GM12878 (cell line): ENCODE measurements at regions not wholly inside any gene's neighbourhood (a gene's known extent, or its start where the extent isn't known, plus 50 kb on each side); places are given as distances from the start of the nearest gene placed in this dataset.

Experiments used
- ATAC-seq: fragments of 200-7000 bp; cut with Tn5 transposase; 3 replicates; pipeline ENCODE4 v1.9.1; 2020; ENCODE audit warnings: mild to moderate bottlenecking, moderate library complexity
- BruUV-seq: library from RNA; stranded (reverse); fragments of 400-500 nt; replicated peaks from 2 replicates; lab custom pipeline; 2021; lab: Mats Ljungman, UMichigan
- CTCF ChIA-PET: fragments of 300-600 bp; sonication (Branson Sonifier 250); formaldehyde crosslinking; extraction: SDS; loops from one replicate; lab custom pipeline; 2021; ENCODE audit warnings: inconsistent platforms; lab: Yijun Ruan, JAX
- POLR2A ChIA-PET: fragments of 350-600 bp; formaldehyde crosslinking; extraction: SDS; loops from one replicate; lab custom pipeline; 2021; ENCODE audit warnings: inconsistent platforms; lab: Charles Lee
- RAD21 ChIA-PET: fragments of 300-600 bp; sonication (Branson Sonifier 250); formaldehyde crosslinking; loops from one replicate; lab custom pipeline; 2023; ENCODE audit warnings: antibody characterized with exemption; ENCODE audit not compliant: unreplicated experiment; lab: Charles Lee
- SMC1A ChIA-PET: fragments of 300-600 bp; sonication (Branson Sonifier 250); formaldehyde crosslinking; loops from one replicate; lab custom pipeline; 2023; ENCODE audit not compliant: unreplicated experiment, uncharacterized antibody; lab: Charles Lee
- DNase-seq: peaks from one replicate; pipeline ENCODE4 v3.0.0-alpha.2; 2011; ENCODE audit warnings: low read depth, low spot score
- FAIRE-seq: peaks from 3 replicates; lab custom pipeline; 2011; peaks lifted over from hg19 to GRCh38; lab: Jason Lieb, UNC
- H2AFZ ChIP-seq: 2 replicates; pipeline ENCODE4 v1.6.0; 2011; ENCODE audit warnings: low read depth, low read length, control low read depth; ENCODE audit not compliant: control insufficient read depth
- H3K27ac ChIP-seq: 2 replicates; pipeline ENCODE4 v1.5.1; 2011; ENCODE audit warnings: control low read depth; ENCODE audit not compliant: control insufficient read depth, insufficient read depth
- H3K27me3 ChIP-seq, 2 experiments: replicated peaks in 1 of 2; 2 replicates each; pipeline versions ENCODE4 v1.6.0 to v1.6.1; 2011; ENCODE audit warnings: low read length in 1 of 2; ENCODE audit not compliant: control insufficient read depth in 2 of 2, insufficient read depth in 2 of 2
- H3K36me3 ChIP-seq, 2 experiments: 2 replicates each; pipeline ENCODE4 v1.5.1; 2011; ENCODE audit warnings: low read length in 1 of 2; ENCODE audit not compliant: control insufficient read depth in 2 of 2, insufficient read depth in 2 of 2
- H3K4me1 ChIP-seq: 2 replicates; pipeline ENCODE4 v1.6.1; 2011; ENCODE audit warnings: mild to moderate bottlenecking, low read length, moderate library complexity, mixed read lengths; ENCODE audit not compliant: control insufficient read depth, insufficient read depth
- H3K4me2 ChIP-seq: 2 replicates; pipeline ENCODE4 v1.6.0; 2011; ENCODE audit warnings: control low read depth; ENCODE audit not compliant: control insufficient read depth, insufficient read depth
- H3K4me3 ChIP-seq: fragments of 200-600 bp; sonication (generic); 2 replicates; pipeline ENCODE4 v1.5.1; 2016
- H3K79me2 ChIP-seq: 2 replicates; pipeline ENCODE4 v1.6.0; 2011; ENCODE audit warnings: low read length; ENCODE audit not compliant: control insufficient read depth, insufficient read depth
- H3K9ac ChIP-seq: 2 replicates; pipeline ENCODE4 v1.8.0; 2011; ENCODE audit warnings: low read length, control low read depth, mixed read lengths; ENCODE audit not compliant: control insufficient read depth, insufficient read depth
- H3K9me3 ChIP-seq: replicated peaks from 3 replicates; pipeline ENCODE4 v1.5.1; 2011; ENCODE audit warnings: mild to moderate bottlenecking, low read length; ENCODE audit not compliant: control insufficient read depth, insufficient read depth
- H4K20me1 ChIP-seq: 2 replicates; pipeline ENCODE4 v1.6.0; 2011; ENCODE audit not compliant: control insufficient read depth, insufficient read depth
- BACH1 ChIP-seq: fragments of 450-650 bp; IDR thresholded peaks from 2 replicates; pipeline ENCODE4 v1.6.1; 2017; ENCODE audit warnings: mild to moderate bottlenecking, borderline replicate concordance
- BCL11A ChIP-seq: IDR thresholded peaks from 2 replicates; pipeline ENCODE4 v1.6.1; 2011; ENCODE audit warnings: low read depth, low read length
- BMI1 ChIP-seq: fragments of 450-650 bp; IDR thresholded peaks from 2 replicates; pipeline ENCODE4 v1.6.1; 2016; ENCODE audit warnings: mild to moderate bottlenecking, moderate library complexity, borderline replicate concordance
- BRCA1 ChIP-seq: IDR thresholded peaks from 2 replicates; pipeline ENCODE4 v1.6.1; 2011; ENCODE audit warnings: low read depth, low read length, improper control_type of control experiment
- CBX3 ChIP-seq: fragments of 200-600 bp; sonication (generic); IDR thresholded peaks from 2 replicates; pipeline ENCODE4 v1.6.1; 2016; ENCODE audit warnings: low read depth, borderline replicate concordance
- EED ChIP-seq: sonication (generic); IDR thresholded peaks from 2 replicates; pipeline ENCODE4 v1.6.1; 2016; ENCODE audit warnings: antibody characterized with exemption, low read depth
- FOXK2 ChIP-seq: fragments of 450-650 bp; IDR thresholded peaks from 2 replicates; pipeline ENCODE4 v1.6.1; 2017; ENCODE audit warnings: mild to moderate bottlenecking, moderate library complexity
- GABPA ChIP-seq: IDR thresholded peaks from 2 replicates; pipeline ENCODE4 v1.6.1; 2014; ENCODE audit warnings: antibody characterized with exemption, low read depth, mild to moderate bottlenecking, inconsistent platforms
- HDAC6 ChIP-seq: fragments of 200-600 bp; sonication (generic); IDR thresholded peaks from one replicate; pipeline ENCODE4 v1.8.0; 2017; ENCODE audit warnings: antibody characterized with exemption; ENCODE audit not compliant: unreplicated experiment
- HDGF ChIP-seq: fragments of 450-650 bp; IDR thresholded peaks from 2 replicates; pipeline ENCODE4 v1.6.1; 2016; ENCODE audit warnings: antibody characterized with exemption
- RBBP5 ChIP-seq: fragments of 200-600 bp; sonication (generic); conservative IDR thresholded peaks from 2 replicates; pipeline ENCODE4 v1.6.1; 2016
- SMC3 ChIP-seq: IDR thresholded peaks from 2 replicates; pipeline ENCODE4 v1.6.1; 2011; ENCODE audit warnings: low read length, improper control_type of control experiment, borderline replicate concordance
- TARDBP ChIP-seq: IDR thresholded peaks from 2 replicates; pipeline ENCODE4 v1.6.1; 2016; ENCODE audit warnings: borderline replicate concordance
- WRNIP1 ChIP-seq: IDR thresholded peaks from 2 replicates; pipeline ENCODE4 v1.6.1; 2011; ENCODE audit warnings: low read depth, low read length, improper control_type of control experiment, borderline replicate concordance
- WGBS: methylation state at CpG from one replicate; pipeline ENCODE4 v1.1.6; 2016; ENCODE audit warnings: low lambda C conversion rate; ENCODE audit not compliant: insufficient replicate concordance, insufficient coverage; ENCODE audit errors: missing lambda C conversion rate; 5-methylcytosine and 5-hydroxymethylcytosine counted together
- in situ Hi-C: fragments of 300-500 bp; cut with MboI; formaldehyde crosslinking; loops from 9 replicates; pipeline ENCODE4 v1.14.3; 2018; ENCODE audit warnings: mixed read lengths
- intact Hi-C: fragments of 100-400 bp; cut with micrococcal nuclease; formaldehyde crosslinking; loops from one replicate; pipeline ENCODE4 v1.14.2; 2022; ENCODE audit not compliant: unreplicated experiment
- TF ChIP-seq, protein P1 (sequence below): IDR thresholded peaks from 2 replicates; pipeline ENCODE4 v1.6.1; 2012; ENCODE audit warnings: low read depth, low read length, improper control_type of control experiment
- TF ChIP-seq, protein P2 (sequence below): fragments of 150-350 bp; IDR thresholded peaks from 2 replicates; pipeline ENCODE4 v1.6.1; 2016; ENCODE audit warnings: low read depth, low read length
- TF ChIP-seq, protein P3 (sequence below): IDR thresholded peaks from 2 replicates; pipeline ENCODE4 v1.6.1; 2011; ENCODE audit warnings: mild to moderate bottlenecking, low read depth, low read length, moderate library complexity; ENCODE audit not compliant: insufficient replicate concordance

DNA sequence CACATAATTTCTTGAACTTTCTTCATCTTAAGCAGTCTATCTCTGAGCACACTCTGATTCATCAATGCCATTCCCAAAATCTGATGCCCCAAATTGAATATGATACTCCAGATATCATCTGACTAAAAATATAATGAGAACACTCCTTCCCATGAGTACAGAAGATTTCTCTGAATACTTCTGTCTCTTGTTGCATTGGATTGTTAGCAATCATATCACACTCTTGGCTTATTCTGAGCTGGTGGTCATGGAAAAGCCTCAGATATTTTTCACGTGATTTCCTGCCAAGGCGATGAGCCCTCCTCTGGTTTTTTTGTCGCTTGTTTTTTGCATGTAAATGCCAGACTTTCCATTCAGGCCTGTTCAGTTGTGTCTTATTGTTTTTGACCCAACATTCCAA lies 87.2 kb downstream of the NOG start:
- TF ChIP-seq GABPA: no peak
- no peak for TF ChIP-seq HDGF
- TF ChIP-seq BCL11A: no peak
- TF ChIP-seq, protein P1, sequence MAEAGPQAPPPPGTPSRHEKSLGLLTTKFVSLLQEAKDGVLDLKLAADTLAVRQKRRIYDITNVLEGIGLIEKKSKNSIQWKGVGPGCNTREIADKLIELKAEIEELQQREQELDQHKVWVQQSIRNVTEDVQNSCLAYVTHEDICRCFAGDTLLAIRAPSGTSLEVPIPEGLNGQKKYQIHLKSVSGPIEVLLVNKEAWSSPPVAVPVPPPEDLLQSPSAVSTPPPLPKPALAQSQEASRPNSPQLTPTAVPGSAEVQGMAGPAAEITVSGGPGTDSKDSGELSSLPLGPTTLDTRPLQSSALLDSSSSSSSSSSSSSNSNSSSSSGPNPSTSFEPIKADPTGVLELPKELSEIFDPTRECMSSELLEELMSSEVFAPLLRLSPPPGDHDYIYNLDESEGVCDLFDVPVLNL: no peak
- no peak for TF ChIP-seq CBX3
- TF ChIP-seq, protein P2, sequence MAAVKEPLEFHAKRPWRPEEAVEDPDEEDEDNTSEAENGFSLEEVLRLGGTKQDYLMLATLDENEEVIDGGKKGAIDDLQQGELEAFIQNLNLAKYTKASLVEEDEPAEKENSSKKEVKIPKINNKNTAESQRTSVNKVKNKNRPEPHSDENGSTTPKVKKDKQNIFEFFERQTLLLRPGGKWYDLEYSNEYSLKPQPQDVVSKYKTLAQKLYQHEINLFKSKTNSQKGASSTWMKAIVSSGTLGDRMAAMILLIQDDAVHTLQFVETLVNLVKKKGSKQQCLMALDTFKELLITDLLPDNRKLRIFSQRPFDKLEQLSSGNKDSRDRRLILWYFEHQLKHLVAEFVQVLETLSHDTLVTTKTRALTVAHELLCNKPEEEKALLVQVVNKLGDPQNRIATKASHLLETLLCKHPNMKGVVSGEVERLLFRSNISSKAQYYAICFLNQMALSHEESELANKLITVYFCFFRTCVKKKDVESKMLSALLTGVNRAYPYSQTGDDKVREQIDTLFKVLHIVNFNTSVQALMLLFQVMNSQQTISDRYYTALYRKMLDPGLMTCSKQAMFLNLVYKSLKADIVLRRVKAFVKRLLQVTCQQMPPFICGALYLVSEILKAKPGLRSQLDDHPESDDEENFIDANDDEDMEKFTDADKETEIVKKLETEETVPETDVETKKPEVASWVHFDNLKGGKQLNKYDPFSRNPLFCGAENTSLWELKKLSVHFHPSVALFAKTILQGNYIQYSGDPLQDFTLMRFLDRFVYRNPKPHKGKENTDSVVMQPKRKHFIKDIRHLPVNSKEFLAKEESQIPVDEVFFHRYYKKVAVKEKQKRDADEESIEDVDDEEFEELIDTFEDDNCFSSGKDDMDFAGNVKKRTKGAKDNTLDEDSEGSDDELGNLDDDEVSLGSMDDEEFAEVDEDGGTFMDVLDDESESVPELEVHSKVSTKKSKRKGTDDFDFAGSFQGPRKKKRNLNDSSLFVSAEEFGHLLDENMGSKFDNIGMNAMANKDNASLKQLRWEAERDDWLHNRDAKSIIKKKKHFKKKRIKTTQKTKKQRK: no peak
- TF ChIP-seq EED: no peak
- TF ChIP-seq SMC3: no peak
- no peak for TF ChIP-seq BACH1
- TF ChIP-seq HDAC6: no peak
- no peak for TF ChIP-seq BRCA1
- no peak for TF ChIP-seq BMI1
- TF ChIP-seq, protein P3, sequence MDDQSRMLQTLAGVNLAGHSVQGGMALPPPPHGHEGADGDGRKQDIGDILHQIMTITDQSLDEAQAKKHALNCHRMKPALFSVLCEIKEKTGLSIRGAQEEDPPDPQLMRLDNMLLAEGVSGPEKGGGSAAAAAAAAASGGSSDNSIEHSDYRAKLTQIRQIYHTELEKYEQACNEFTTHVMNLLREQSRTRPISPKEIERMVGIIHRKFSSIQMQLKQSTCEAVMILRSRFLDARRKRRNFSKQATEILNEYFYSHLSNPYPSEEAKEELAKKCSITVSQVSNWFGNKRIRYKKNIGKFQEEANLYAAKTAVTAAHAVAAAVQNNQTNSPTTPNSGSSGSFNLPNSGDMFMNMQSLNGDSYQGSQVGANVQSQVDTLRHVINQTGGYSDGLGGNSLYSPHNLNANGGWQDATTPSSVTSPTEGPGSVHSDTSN: no peak
- no peak for TF ChIP-seq WRNIP1
- no peak for TF ChIP-seq RBBP5
- TF ChIP-seq TARDBP: no peak
- no peak for TF ChIP-seq FOXK2
- TF ChIP-seq, all 136 proteins: peak for 0
- CTCF ChIA-PET: no interaction called here
- Histone ChIP-seq H4K20me1 (no peaks in the 10 kb centered on the region), H3K9me3 (no peaks in the 10 kb centered on the region), H2AFZ (no peak overlapping the region), H3K27me3 (peaks cover 10 to 24% of the 10 kb centered on the region in 2 experiments), H3K4me3 (no peak overlapping the region), H3K4me2 (no peak overlapping the region), H3K36me3 (no peaks in the 10 kb centered on the region), H3K79me2 (no peaks in the 10 kb centered on the region), H3K27ac (no peak overlapping the region), H3K4me1 (peaks cover 6% of the 10 kb centered on the region; the same call in 1 of the 2 replicates), H3K9ac (no peak overlapping the region)
- no TSS peak for BruUV-seq
- WGBS: 5% methylated on average over 3 of the region's 3 CpGs
- POLR2A ChIA-PET: no interaction called here
- DNase-seq (no peak), ATAC-seq (no peak), FAIRE-seq (no peak)
- SMC1A ChIA-PET: interaction anchor here (0.6 kb wide), 1 partner anchor 16 kb away, joined by 4 read pairs; no protein-coding TSS in a partner anchor
- in situ Hi-C loops (no loop called here), intact Hi-C loops (no loop called here)
- RAD21 ChIA-PET: no interaction called here
